22Rv1 (cell line): ENCODE measurements at regions not wholly inside any gene's neighbourhood (a gene's known extent, or its start where the extent isn't known, plus 50 kb on each side); places are given as distances from the start of the nearest gene placed in this dataset.

ENCODE experiments used
- H3K27ac ChIP-seq: fragments of 450-650 bp; 2 replicates; pipeline ENCODE4 v1.5.1; 2017
- CTCF ChIP-seq: fragments of 450-650 bp; IDR thresholded peaks from 2 replicates; pipeline ENCODE4 v1.5.1; 2017; ENCODE audit warnings: mild to moderate bottlenecking
- ZFX ChIP-seq: fragments of 450-650 bp; IDR thresholded peaks from 2 replicates; pipeline ENCODE4 v1.6.1; 2017; ENCODE audit warnings: antibody characterized with exemption, borderline replicate concordance

- TF ChIP-seq ZFX (no peak), CTCF (no peak)
- no peak overlapping the region for H3K27ac ChIP-seq
Observed at GRCh38 chr2:19287324-19287723, 71.1 kb downstream of the OSR1 start.

- H3K27ac ChIP-seq, result no peak overlapping the region
- TF ChIP-seq CTCF (no peak), ZFX (no peak)
Observed at GRCh38 chr2:19282305-19282704, 76.1 kb downstream of the OSR1 start.

GRCh38 chr2:19274439-19274838, 84.0 kb downstream of the OSR1 start:
- H3K27ac ChIP-seq, result no peak overlapping the region
- TF ChIP-seq CTCF, result no peak
- no peak for TF ChIP-seq ZFX

- no peak overlapping the region for H3K27ac ChIP-seq
- TF ChIP-seq CTCF, result no peak
- no peak for TF ChIP-seq ZFX
Observed at GRCh38 chr2:19272941-19273470, 85.4 kb downstream of the OSR1 start.

GRCh38 chr2:19272039-19272438, 86.4 kb downstream of the OSR1 start:
- TF ChIP-seq CTCF, result no peak
- TF ChIP-seq ZFX, result no peak
- H3K27ac ChIP-seq, result no peak overlapping the region

- TF ChIP-seq ZFX (no peak), CTCF (no peak)
- no peak overlapping the region for H3K27ac ChIP-seq
Observed at GRCh38 chr2:19264852-19265251, 93.6 kb downstream of the OSR1 start.

GRCh38 chr2:19262150-19262549, 96.3 kb downstream of the OSR1 start:
- TF ChIP-seq CTCF (no peak), ZFX (no peak)
- no peak overlapping the region for H3K27ac ChIP-seq
